RWPE2 (cell line): ENCODE measurements at regions not wholly inside any gene's neighbourhood (a gene's known extent, or its start where the extent isn't known, plus 50 kb on each side); places are given as distances from the start of the nearest gene placed in this dataset.

ENCODE experiments used
- ATAC-seq: fragments of 200-7000 bp; cut with Tn5 transposase; 3 replicates; pipeline ENCODE4 v1.9.1; 2021; ENCODE audit warnings: low read depth
- DNase-seq: peaks from one replicate; pipeline ENCODE4 v3.0.0-alpha.2; 2020; ENCODE audit warnings: low spot score
- H3K27ac ChIP-seq: fragments of 450-650 bp; 2 replicates; pipeline ENCODE4 v1.5.1; 2017; ENCODE audit warnings: mild to moderate bottlenecking; ENCODE audit not compliant: poor library complexity, severe bottlenecking
- H3K27me3 ChIP-seq: fragments of 250-450 bp; sonication (Bioruptor Pico); 2 replicates; pipeline ENCODE4 v1.5.1; 2021; ENCODE audit warnings: mild to moderate bottlenecking, moderate library complexity; ENCODE audit not compliant: insufficient read depth, poor library complexity, severe bottlenecking
- H3K36me3 ChIP-seq: fragments of 250-450 bp; sonication (Bioruptor Pico); 2 replicates; pipeline ENCODE4 v1.5.1; 2020; ENCODE audit warnings: low read depth, mild to moderate bottlenecking, moderate library complexity
- H3K4me1 ChIP-seq: fragments of 250-450 bp; sonication (Bioruptor Pico); 2 replicates; pipeline ENCODE4 v1.5.1; 2021; ENCODE audit warnings: mild to moderate bottlenecking, moderate library complexity; ENCODE audit not compliant: insufficient read depth, poor library complexity, severe bottlenecking
- H3K4me3 ChIP-seq: fragments of 250-450 bp; sonication (Bioruptor Pico); 2 replicates; pipeline ENCODE4 v1.5.1; 2021; ENCODE audit warnings: mild to moderate bottlenecking, moderate library complexity; ENCODE audit not compliant: severe bottlenecking
- H3K9me3 ChIP-seq: fragments of 250-450 bp; sonication (Bioruptor Pico); 2 replicates; pipeline ENCODE4 v1.5.1; 2021; ENCODE audit warnings: mild to moderate bottlenecking, moderate library complexity; ENCODE audit not compliant: severe bottlenecking
- TF ChIP-seq, protein P1 (sequence below): fragments of 450-650 bp; IDR thresholded peaks from one replicate; pipeline ENCODE4 v1.5.1; 2017; ENCODE audit warnings: mild to moderate bottlenecking, moderate library complexity; ENCODE audit not compliant: poor library complexity, severe bottlenecking

DNA sequence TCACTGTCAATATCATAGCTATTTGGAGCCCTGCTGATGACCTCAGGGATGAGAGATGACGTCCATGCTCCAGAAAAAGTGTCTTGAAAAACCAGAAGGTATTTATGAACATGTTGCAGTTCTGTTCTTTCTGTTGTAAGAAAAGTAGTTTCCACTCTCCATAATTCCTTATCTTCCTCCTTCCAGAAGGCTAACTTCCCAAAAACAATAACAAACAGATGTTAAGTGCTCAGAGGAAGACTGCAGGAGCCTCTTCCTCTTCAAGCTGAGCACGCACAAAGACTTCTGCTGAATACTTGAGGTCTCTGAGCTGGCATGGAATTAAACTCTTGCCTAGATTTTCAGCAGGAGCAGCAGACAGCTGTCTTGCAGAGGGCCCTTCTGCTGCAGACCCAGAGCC, 434.5 kb upstream of the KLHL29 start:
- no peaks in the 10 kb centered on the region for H3K9me3 ChIP-seq
- ATAC-seq (no peak), DNase-seq (no peak)
- H3K36me3 ChIP-seq = no peaks in the 10 kb centered on the region
- no peaks in the 10 kb centered on the region for H3K27me3 ChIP-seq
- TF ChIP-seq, protein P1, sequence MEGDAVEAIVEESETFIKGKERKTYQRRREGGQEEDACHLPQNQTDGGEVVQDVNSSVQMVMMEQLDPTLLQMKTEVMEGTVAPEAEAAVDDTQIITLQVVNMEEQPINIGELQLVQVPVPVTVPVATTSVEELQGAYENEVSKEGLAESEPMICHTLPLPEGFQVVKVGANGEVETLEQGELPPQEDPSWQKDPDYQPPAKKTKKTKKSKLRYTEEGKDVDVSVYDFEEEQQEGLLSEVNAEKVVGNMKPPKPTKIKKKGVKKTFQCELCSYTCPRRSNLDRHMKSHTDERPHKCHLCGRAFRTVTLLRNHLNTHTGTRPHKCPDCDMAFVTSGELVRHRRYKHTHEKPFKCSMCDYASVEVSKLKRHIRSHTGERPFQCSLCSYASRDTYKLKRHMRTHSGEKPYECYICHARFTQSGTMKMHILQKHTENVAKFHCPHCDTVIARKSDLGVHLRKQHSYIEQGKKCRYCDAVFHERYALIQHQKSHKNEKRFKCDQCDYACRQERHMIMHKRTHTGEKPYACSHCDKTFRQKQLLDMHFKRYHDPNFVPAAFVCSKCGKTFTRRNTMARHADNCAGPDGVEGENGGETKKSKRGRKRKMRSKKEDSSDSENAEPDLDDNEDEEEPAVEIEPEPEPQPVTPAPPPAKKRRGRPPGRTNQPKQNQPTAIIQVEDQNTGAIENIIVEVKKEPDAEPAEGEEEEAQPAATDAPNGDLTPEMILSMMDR = no peak
- no peak overlapping the region for H3K27ac ChIP-seq
- H3K4me1 ChIP-seq = no peaks in the 10 kb centered on the region
- no peak overlapping the region for H3K4me3 ChIP-seq

DNA sequence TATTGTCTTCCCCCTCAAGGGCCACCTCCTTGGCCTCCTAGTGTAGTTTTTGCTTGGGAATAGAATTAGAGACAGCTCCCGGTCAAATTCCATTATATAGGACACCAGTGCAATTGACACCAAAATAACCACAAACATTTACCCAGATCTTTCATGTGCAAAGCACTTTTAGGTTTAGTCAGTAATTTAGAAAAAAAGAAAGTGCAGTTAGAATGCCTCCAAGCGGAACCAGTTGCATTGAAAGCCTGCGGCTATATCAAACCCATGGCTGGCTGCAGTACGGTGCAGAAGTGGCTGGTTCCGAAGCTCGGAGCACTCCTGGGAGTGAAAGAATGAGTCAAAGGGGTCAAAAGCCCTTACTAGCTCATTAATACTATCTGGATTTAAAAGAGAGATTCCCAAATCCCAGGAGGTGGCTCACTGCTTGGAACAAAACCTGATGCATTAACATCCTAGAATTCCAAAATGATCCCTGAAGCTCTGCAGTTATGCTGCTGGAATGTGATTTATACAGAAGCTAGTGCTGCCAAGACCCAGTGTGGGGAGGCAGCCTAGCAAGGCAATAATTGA, 432.2 kb upstream of the KLHL29 start:
- no peaks in the 10 kb centered on the region for H3K27me3 ChIP-seq
- DNase-seq = no peak

DNA sequence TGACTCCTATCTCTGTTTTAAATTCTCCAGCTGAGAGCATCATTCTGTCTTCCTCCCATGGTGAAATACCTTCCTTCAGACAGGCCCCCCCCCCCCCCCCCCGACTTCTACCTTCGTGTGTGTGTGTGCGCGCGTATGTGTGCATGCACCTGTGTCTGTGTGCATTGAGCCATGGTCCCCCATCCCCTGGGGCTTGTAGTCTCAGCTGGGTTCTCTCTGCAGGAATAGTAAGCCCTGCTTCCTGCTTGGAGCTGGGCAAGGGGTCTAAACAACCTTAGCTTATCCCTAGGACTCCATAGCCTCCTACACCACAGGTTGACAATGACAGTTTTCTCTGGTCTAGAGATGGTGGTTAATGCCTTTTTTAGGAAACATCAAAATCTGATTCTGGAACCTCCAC, 427.5 kb upstream of the KLHL29 start:
- Histone ChIP-seq H3K27me3 (no peaks in the 10 kb centered on the region), H3K36me3 (no peaks in the 10 kb centered on the region), H3K4me1 (no peaks in the 10 kb centered on the region), H3K9me3 (peaks cover 2% of the 10 kb centered on the region), H3K4me3 (no peak overlapping the region), H3K27ac (no peak overlapping the region)
- ATAC-seq (no peak), DNase-seq (no peak)
- TF ChIP-seq, protein P1 = no peak

More for the DNA sequence above, 432.2 kb upstream of the KLHL29 start:
- no peaks in the 10 kb centered on the region for H3K4me1 ChIP-seq
- H3K4me3 ChIP-seq = no peak overlapping the region
- ATAC-seq = no peak
- TF ChIP-seq, protein P1 = no peak
- peaks cover 2% of the 10 kb centered on the region for H3K9me3 ChIP-seq
- H3K36me3 ChIP-seq = no peaks in the 10 kb centered on the region
- H3K27ac ChIP-seq = no peak overlapping the region

DNA sequence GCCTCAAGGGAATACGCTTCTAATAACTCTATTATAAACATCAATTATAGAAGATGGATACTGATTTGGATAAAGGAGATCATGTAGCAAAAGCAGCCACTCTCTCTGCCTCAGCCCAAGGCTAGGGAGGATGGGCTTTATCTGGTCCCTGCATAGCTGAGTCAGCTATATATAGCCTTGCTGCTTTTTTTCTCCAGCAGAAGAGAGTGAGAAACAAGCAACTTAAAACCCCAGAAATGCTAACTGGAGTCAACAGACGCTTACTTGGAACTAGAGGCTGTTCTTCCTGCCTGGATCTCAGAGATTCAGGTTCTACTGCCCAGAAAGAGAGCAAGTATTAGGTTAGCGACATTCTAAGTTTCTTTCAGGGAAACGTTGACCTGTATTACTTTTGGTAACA, 426.7 kb upstream of the KLHL29 start:
- peaks cover 2% of the 10 kb centered on the region for H3K9me3 ChIP-seq
- H3K27ac ChIP-seq = no peak overlapping the region
- H3K27me3 ChIP-seq = no peaks in the 10 kb centered on the region
- DNase-seq (no peak), ATAC-seq (no peak)
- no peak overlapping the region for H3K4me3 ChIP-seq
- H3K36me3 ChIP-seq = no peaks in the 10 kb centered on the region
- H3K4me1 ChIP-seq = no peaks in the 10 kb centered on the region
- TF ChIP-seq, protein P1 = no peak

DNA sequence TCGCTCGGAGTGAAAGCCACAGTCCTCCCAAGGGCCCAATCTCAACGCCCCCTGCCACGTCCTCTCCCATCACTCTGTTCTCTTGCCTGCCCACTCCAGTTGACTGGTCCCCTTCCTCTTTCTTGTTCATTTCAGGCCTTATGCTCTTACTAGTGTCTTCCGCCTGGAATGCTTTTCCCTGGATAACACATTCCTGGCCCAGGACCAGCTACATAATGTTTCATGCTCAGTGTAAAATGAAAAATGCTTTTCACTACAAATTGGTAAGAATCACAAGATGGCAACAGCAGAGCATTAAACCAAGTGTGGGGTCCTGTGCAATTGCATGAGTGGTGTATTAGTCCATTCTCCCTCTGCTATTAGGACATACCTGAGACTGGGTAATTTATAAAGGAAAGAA, 417.2 kb upstream of the KLHL29 start:
- no peaks in the 10 kb centered on the region for H3K4me1 ChIP-seq
- H3K4me3 ChIP-seq = no peak overlapping the region
- H3K36me3 ChIP-seq = no peaks in the 10 kb centered on the region
- TF ChIP-seq, protein P1 = no peak
- DNase-seq = no peak
- ATAC-seq = no peak
- H3K27ac ChIP-seq = no peak overlapping the region
- H3K27me3 ChIP-seq = no peaks in the 10 kb centered on the region
- H3K9me3 ChIP-seq = no peaks in the 10 kb centered on the region
